HG03097 (cell line): ENCODE measurements at regions not wholly inside any gene's neighbourhood (a gene's known extent, or its start where the extent isn't known, plus 50 kb on each side); places are given as distances from the start of the nearest gene placed in this dataset.
"Not testable (repeated sequence)": the region's sequence is repeated elsewhere in the genome, so short reads cannot be mapped to it uniquely, and the experiment has no call there.

Source experiments
- ATAC-seq: cut with Tn5 transposase; IDR thresholded peaks from one replicate; pipeline ENCODE4 v1.9.1; 2021; ENCODE audit not compliant: unreplicated experiment, low FRiP score

GRCh38 chr1:95852483-95853070 lies 618.6 kb downstream of the RWDD3 start:
- no peak for ATAC-seq

GRCh38 chr1:95854457-95854856 lies 620.4 kb downstream of the RWDD3 start:
- no peak for ATAC-seq

GRCh38 chr1:95863086-95863485 lies 629.1 kb downstream of the RWDD3 start:
- ATAC-seq = no peak

- ATAC-seq = no peak
These were observed 631.8 kb downstream of the RWDD3 start for GRCh38 chr1:95865769-95866168.

- no peak for ATAC-seq
These were observed 642.3 kb downstream of the RWDD3 start for GRCh38 chr1:95876276-95876675.

- ATAC-seq = no peak
These were observed 645.6 kb downstream of the RWDD3 start for GRCh38 chr1:95879498-95880050.

GRCh38 chr1:95888941-95889390 lies 655.0 kb downstream of the RWDD3 start:
- no peak for ATAC-seq

- no peak for ATAC-seq
These were observed 655.4 kb downstream of the RWDD3 start for GRCh38 chr1:95889400-95889799.

- no peak for ATAC-seq
These were observed 659.9 kb downstream of the RWDD3 start for GRCh38 chr1:95893921-95894320.

- ATAC-seq = no peak
These were observed 669.0 kb downstream of the RWDD3 start for GRCh38 chr1:95903060-95903459.

GRCh38 chr1:95905818-95906395 lies 671.9 kb downstream of the RWDD3 start:
- no peak for ATAC-seq

GRCh38 chr1:95911739-95912138 lies 677.7 kb downstream of the RWDD3 start:
- ATAC-seq = not testable (repeated sequence)

GRCh38 chr1:95916616-95917015 lies 682.6 kb downstream of the RWDD3 start:
- no peak for ATAC-seq

GRCh38 chr1:95924684-95925083 lies 690.7 kb downstream of the RWDD3 start:
- no peak for ATAC-seq

- no peak for ATAC-seq
These were observed 692.3 kb downstream of the RWDD3 start for GRCh38 chr1:95926331-95926730.

- no peak for ATAC-seq
These were observed 693.1 kb downstream of the RWDD3 start for GRCh38 chr1:95927061-95927460.

GRCh38 chr1:95935719-95936118 lies 701.7 kb downstream of the RWDD3 start:
- no peak for ATAC-seq

GRCh38 chr1:95941121-95941798 lies 707.2 kb downstream of the RWDD3 start:
- no peak for ATAC-seq

- ATAC-seq = no peak
These were observed 714.0 kb downstream of the RWDD3 start for GRCh38 chr1:95948023-95948422.

- no peak for ATAC-seq
These were observed 717.5 kb downstream of the RWDD3 start for GRCh38 chr1:95951371-95952102.

- no peak for ATAC-seq
These were observed 719.0 kb downstream of the RWDD3 start for GRCh38 chr1:95953015-95953414.
